ENCODE measurements at regions not wholly inside any gene's neighbourhood (a gene's known extent, or its start where the extent isn't known, plus 50 kb on each side); places are given as distances from the start of the nearest gene placed in this dataset.

GRCh38 chr13:23983671-23984070, 86.4 kb upstream of the C1QTNF9B start:
- no peak for DNase-seq (ENCODE audit: low spot score)

GRCh38 chr13:23984546-23984945, 87.2 kb upstream of the C1QTNF9B start:
- DNase-seq (ENCODE audit: low spot score): no peak

- DNase-seq (ENCODE audit: low spot score): no peak
Observed at GRCh38 chr13:23985060-23985459, 87.8 kb upstream of the C1QTNF9B start.

- DNase-seq (ENCODE audit: low spot score): no peak
Observed at GRCh38 chr13:23985839-23986238, 88.5 kb upstream of the C1QTNF9B start.

GRCh38 chr13:23986619-23987018, 89.3 kb upstream of the C1QTNF9B start:
- DNase-seq (ENCODE audit: low spot score): no peak

GRCh38 chr13:23987331-23987894, 90.1 kb upstream of the C1QTNF9B start:
- DNase-seq (ENCODE audit: low spot score): no peak

GRCh38 chr13:23988546-23989122, 91.3 kb upstream of the C1QTNF9B start:
- DNase-seq (ENCODE audit: low spot score): no peak

- DNase-seq (ENCODE audit: low spot score): no peak
Observed at GRCh38 chr13:23990455-23990854, 93.2 kb upstream of the C1QTNF9B start.

GRCh38 chr13:23991119-23991518, 93.8 kb upstream of the C1QTNF9B start:
- DNase-seq (ENCODE audit: low spot score): no peak

GRCh38 chr13:23992781-23993679, 95.7 kb upstream of the C1QTNF9B start:
- DNase-seq (ENCODE audit: low spot score): no peak

GRCh38 chr13:23993680-23993985, 96.3 kb upstream of the C1QTNF9B start:
- DNase-seq (ENCODE audit: low spot score): no peak

GRCh38 chr13:23995283-23996073, 98.2 kb upstream of the C1QTNF9B start:
- DNase-seq (ENCODE audit: low spot score): no peak

GRCh38 chr13:23996456-23996855, 99.2 kb upstream of the C1QTNF9B start:
- DNase-seq (ENCODE audit: low spot score): no peak

GRCh38 chr13:23999424-23999823, 102.1 kb upstream of the C1QTNF9B start:
- DNase-seq (ENCODE audit: low spot score): no peak

GRCh38 chr13:24002206-24002815, 105.0 kb upstream of the C1QTNF9B start:
- no peak for DNase-seq (ENCODE audit: low spot score)

GRCh38 chr13:24004142-24004899, 107.0 kb upstream of the C1QTNF9B start:
- DNase-seq (ENCODE audit: low spot score): no peak

- DNase-seq (ENCODE audit: low spot score): no peak
Observed at GRCh38 chr13:24004971-24005370, 107.7 kb upstream of the C1QTNF9B start.

- DNase-seq (ENCODE audit: low spot score): no peak
Observed at GRCh38 chr13:24005755-24006281, 108.5 kb upstream of the C1QTNF9B start.

GRCh38 chr13:24006520-24007248, 109.4 kb upstream of the C1QTNF9B start:
- no peak for DNase-seq (ENCODE audit: low spot score)

GRCh38 chr13:24007979-24008620, 110.8 kb upstream of the C1QTNF9B start:
- no peak for DNase-seq (ENCODE audit: low spot score)

All from CD4-positive, alpha-beta T cell treated with Interleukin-6 at 100 ng/mL for 8 hours (primary cell).